ENCODE measurements at regions not wholly inside any gene's neighbourhood (a gene's known extent, or its start where the extent isn't known, plus 50 kb on each side); places are given as distances from the start of the nearest gene placed in this dataset.

DNA sequence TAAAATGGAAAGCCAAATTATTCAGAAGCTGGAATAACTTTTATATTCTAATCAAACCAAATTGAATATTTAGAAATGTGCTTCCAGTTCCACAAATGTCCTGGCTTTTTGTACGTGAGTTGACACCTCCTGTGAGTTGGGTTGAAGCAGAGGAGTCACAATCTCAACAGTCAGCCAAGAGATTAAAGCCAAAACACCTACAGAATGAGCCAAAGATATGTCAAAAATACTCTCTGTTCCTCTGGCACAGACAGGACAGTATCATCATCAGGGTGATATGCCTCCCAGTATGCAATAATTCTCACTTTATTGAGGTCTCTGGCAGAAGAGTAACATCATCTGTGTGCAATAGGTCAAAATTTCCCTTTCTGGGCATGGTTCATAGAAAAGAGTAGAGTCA is 914.3 kb upstream of the AMELY start:
- POLR2A ChIA-PET: no interaction called here
- TF ChIP-seq, protein P1, sequence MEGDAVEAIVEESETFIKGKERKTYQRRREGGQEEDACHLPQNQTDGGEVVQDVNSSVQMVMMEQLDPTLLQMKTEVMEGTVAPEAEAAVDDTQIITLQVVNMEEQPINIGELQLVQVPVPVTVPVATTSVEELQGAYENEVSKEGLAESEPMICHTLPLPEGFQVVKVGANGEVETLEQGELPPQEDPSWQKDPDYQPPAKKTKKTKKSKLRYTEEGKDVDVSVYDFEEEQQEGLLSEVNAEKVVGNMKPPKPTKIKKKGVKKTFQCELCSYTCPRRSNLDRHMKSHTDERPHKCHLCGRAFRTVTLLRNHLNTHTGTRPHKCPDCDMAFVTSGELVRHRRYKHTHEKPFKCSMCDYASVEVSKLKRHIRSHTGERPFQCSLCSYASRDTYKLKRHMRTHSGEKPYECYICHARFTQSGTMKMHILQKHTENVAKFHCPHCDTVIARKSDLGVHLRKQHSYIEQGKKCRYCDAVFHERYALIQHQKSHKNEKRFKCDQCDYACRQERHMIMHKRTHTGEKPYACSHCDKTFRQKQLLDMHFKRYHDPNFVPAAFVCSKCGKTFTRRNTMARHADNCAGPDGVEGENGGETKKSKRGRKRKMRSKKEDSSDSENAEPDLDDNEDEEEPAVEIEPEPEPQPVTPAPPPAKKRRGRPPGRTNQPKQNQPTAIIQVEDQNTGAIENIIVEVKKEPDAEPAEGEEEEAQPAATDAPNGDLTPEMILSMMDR (IDR thresholded peaks at IDR 0.05; ENCODE audit: low read depth, low read length): no peak
- Histone ChIP-seq H3K9me3 (ENCODE audit: control insufficient read depth, insufficient read depth, low read length) (no peaks in the 10 kb centered on the region), H3K4me3 (ENCODE audit: low read depth, low read length) (no peak overlapping the region), H3K27me3 (ENCODE audit: control insufficient read depth, insufficient read depth, low read length) (no peaks in the 10 kb centered on the region), H3K27ac (ENCODE audit: low read depth, low read length) (no peak overlapping the region)
- DNase-seq (ENCODE audit: low read depth, low spot score): no peak
- CTCF ChIA-PET: no interaction called here

DNA sequence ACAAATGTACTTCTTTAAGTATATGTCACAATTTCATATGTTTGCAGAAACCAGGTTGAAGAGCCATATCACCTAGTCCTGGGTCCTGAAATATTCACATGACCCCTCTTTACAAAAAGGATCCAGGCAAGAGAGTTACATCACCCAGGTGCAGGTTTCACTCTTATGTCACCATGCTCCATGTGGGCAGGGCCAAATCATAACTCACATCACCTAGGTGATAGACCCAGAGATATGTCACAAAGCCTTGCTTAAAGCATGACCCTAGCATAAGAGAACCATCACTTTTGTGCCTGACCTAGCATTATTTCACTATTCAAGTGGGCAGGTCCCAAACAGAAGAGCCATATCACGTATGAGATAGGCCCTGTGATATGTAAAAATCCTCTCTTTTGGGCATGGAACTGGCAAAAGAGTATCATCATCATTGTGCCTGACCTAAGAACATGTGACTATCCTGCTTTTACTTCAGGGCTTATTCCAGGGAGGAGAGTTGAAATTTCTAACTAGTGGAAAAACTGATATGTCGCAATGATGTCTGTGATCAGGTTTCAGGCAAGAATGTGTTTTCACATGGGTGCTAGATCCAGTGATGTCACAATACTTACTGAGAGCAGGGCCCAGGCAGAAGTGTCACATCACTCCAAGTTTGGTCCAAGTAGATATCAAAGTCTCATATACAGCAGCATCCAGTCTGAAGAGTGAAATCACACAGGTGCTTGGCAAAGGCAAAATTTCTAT is 909.9 kb upstream of the AMELY start:
- no peaks in the 10 kb centered on the region for H3K9me3 ChIP-seq (ENCODE audit: control insufficient read depth, insufficient read depth, low read length)
- no peak for DNase-seq (ENCODE audit: low read depth, low spot score)
- H3K27ac ChIP-seq (ENCODE audit: low read depth, low read length): no peak overlapping the region
- no peak overlapping the region for H3K4me3 ChIP-seq (ENCODE audit: low read depth, low read length)
- TF ChIP-seq, protein P1 (IDR thresholded peaks at IDR 0.05; ENCODE audit: low read depth, low read length): no peak
- ChIA-PET CTCF (no interaction called here), POLR2A (no interaction called here)
- H3K27me3 ChIP-seq (ENCODE audit: control insufficient read depth, insufficient read depth, low read length): no peaks in the 10 kb centered on the region

DNA sequence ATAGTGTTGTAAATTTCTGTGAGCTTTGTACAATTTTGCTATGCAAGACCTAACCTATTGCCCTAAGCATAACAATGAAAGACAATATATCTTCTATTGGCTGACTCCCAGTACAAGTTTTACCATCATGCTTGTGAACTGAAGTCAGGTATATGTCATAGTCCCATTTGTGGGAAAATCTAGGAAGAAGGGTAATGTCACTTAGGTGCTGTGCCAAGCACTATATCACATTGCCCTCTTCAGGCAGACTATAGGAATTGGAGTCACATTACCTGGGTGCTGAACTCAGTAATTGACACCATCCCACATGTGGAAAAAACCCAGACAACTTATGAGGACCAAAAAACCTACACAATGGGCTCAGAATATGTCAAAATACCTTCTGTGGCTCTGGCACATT is 907.4 kb upstream of the AMELY start:
- TF ChIP-seq, protein P1 (IDR thresholded peaks at IDR 0.05; ENCODE audit: low read depth, low read length): peak; percentile 55
- ChIA-PET CTCF (no interaction called here), POLR2A (no interaction called here)
- H3K4me3 ChIP-seq (ENCODE audit: low read depth, low read length): no peak overlapping the region
- no peak overlapping the region for H3K27ac ChIP-seq (ENCODE audit: low read depth, low read length)
- no peaks in the 10 kb centered on the region for H3K9me3 ChIP-seq (ENCODE audit: control insufficient read depth, insufficient read depth, low read length)
- no peak for DNase-seq (ENCODE audit: low read depth, low spot score)
- H3K27me3 ChIP-seq (ENCODE audit: control insufficient read depth, insufficient read depth, low read length): no peaks in the 10 kb centered on the region

DNA sequence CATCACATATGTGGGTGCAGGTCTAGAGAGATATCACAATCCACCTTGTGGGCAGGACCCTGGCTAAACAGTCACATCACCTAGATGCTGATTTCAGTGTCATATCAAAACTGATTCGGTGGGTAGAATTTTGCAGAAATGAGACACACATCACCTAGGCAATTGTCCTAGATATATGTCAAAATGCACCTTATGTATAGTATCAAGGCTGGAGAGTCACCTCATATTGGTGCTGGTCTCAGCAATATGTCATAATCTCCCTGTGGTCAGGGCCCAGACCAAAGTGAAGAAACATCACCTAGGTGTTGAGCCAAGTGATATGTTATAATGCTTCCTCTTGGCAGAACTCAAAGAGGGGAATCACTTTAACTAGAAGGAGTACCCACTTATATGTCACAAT is 905.0 kb upstream of the AMELY start:
- POLR2A ChIA-PET: no interaction called here
- no peak overlapping the region for H3K27ac ChIP-seq (ENCODE audit: low read depth, low read length)
- CTCF ChIA-PET: no interaction called here
- H3K27me3 ChIP-seq (ENCODE audit: control insufficient read depth, insufficient read depth, low read length): no peaks in the 10 kb centered on the region
- H3K4me3 ChIP-seq (ENCODE audit: low read depth, low read length): no peak overlapping the region
- DNase-seq (ENCODE audit: low read depth, low spot score): no peak
- H3K9me3 ChIP-seq (ENCODE audit: control insufficient read depth, insufficient read depth, low read length): no peaks in the 10 kb centered on the region
- TF ChIP-seq, protein P1 (IDR thresholded peaks at IDR 0.05; ENCODE audit: low read depth, low read length): no peak

DNA sequence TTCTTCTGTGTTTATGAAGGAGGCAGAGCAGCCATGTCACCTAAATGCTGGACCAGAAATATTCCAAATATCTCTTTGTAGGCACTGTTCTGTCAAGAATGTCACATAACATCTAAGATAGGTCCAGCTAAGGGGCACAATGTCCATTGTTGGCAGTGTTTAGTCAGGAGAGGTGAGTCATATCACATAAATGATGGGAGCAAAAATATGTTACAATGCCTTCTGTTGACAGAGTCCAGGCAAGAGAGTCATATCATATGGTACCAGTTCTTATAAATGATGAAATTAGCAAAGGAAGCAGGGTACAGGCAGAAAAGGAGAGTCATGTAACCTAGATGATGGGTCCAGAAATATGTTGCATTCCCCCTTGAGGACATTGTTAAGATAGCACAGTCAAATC is 904.4 kb upstream of the AMELY start:
- CTCF ChIA-PET: no interaction called here

More for the DNA sequence above, 904.4 kb upstream of the AMELY start:
- no peak for DNase-seq (ENCODE audit: low read depth, low spot score)
- TF ChIP-seq, protein P1 (IDR thresholded peaks at IDR 0.05; ENCODE audit: low read depth, low read length): no peak
- Histone ChIP-seq H3K4me3 (ENCODE audit: low read depth, low read length) (no peak overlapping the region), H3K27me3 (ENCODE audit: control insufficient read depth, insufficient read depth, low read length) (no peaks in the 10 kb centered on the region), H3K9me3 (ENCODE audit: control insufficient read depth, insufficient read depth, low read length) (no peaks in the 10 kb centered on the region), H3K27ac (ENCODE audit: low read depth, low read length) (no peak overlapping the region)
- POLR2A ChIA-PET: no interaction called here

Data from AG04450 (cell line).